Duodenal mucosa (tissue), 2 donors: ENCODE measurements at regions not wholly inside any gene's neighbourhood (a gene's known extent, or its start where the extent isn't known, plus 50 kb on each side); places are given as distances from the start of the nearest gene placed in this dataset.

Experiments
- H3K27ac ChIP-seq: one replicate; pipeline ENCODE4 v1.7.0; 2013; ENCODE audit warnings: low read depth, low read length
- H3K27me3 ChIP-seq, 2 donors: one replicate each; pipeline ENCODE4 v1.7.0; 2013; ENCODE audit warnings: low read length in 2 of 2, control low read depth in 1 of 2; ENCODE audit not compliant: insufficient read depth in 2 of 2, control insufficient read depth in 1 of 2
- H3K36me3 ChIP-seq, 2 donors: one replicate each; pipeline ENCODE4 v1.7.0; 2013; ENCODE audit warnings: low read length in 2 of 2, control low read depth in 1 of 2; ENCODE audit not compliant: insufficient read depth in 2 of 2, control insufficient read depth in 1 of 2
- H3K4me1 ChIP-seq, 2 donors: one replicate each; pipeline ENCODE4 v1.7.0; 2013; ENCODE audit warnings: low read length in 2 of 2, control low read depth in 1 of 2; ENCODE audit not compliant: insufficient read depth in 2 of 2, control insufficient read depth in 1 of 2
- H3K4me3 ChIP-seq, 2 donors: one replicate each; pipeline ENCODE4 v1.7.0; 2013; ENCODE audit warnings: low read length in 2 of 2, low read depth in 1 of 2
- H3K9ac ChIP-seq, 2 donors: one replicate each; pipeline ENCODE4 v1.7.0; 2013; ENCODE audit warnings: low read length in 2 of 2, low read depth in 1 of 2
- H3K9me3 ChIP-seq, 2 donors: one replicate each; pipeline ENCODE4 v1.7.0; 2013; ENCODE audit warnings: low read length in 2 of 2, control low read depth in 1 of 2; ENCODE audit not compliant: control insufficient read depth in 1 of 2

- Histone ChIP-seq H3K27ac (no peak overlapping the region), H3K36me3 (no peaks in the 10 kb centered on the region), H3K4me3 (no peak overlapping the region), H3K9me3 (peaks cover 5 to 8% of the 10 kb centered on the region in 2 donors), H3K4me1 (no peaks in the 10 kb centered on the region), H3K27me3 (no peaks in the 10 kb centered on the region), H3K9ac (no peak overlapping the region)
Observed at GRCh38 chr6:76818451-76818850, 644.8 kb downstream of the HTR1B start.

GRCh38 chr6:76817429-76817828 lies 645.9 kb downstream of the HTR1B start:
- H3K9ac ChIP-seq: no peak overlapping the region
- H3K36me3 ChIP-seq: no peaks in the 10 kb centered on the region

GRCh38 chr6:76814496-76815458 lies 648.5 kb downstream of the HTR1B start:
- Histone ChIP-seq H3K9me3 (no peaks in the 10 kb centered on the region), H3K36me3 (no peaks in the 10 kb centered on the region), H3K27ac (no peak overlapping the region), H3K27me3 (no peaks in the 10 kb centered on the region), H3K4me1 (no peaks in the 10 kb centered on the region), H3K9ac (no peak overlapping the region), H3K4me3 (no peak overlapping the region)

More at GRCh38 chr6:76817429-76817828, 645.9 kb downstream of the HTR1B start:
- Histone ChIP-seq H3K9me3 (peaks cover 3 to 5% of the 10 kb centered on the region in 2 donors), H3K4me1 (no peaks in the 10 kb centered on the region), H3K27me3 (no peaks in the 10 kb centered on the region), H3K27ac (no peak overlapping the region), H3K4me3 (no peak overlapping the region)

- no peak overlapping the region for H3K27ac ChIP-seq
- H3K4me3 ChIP-seq: no peak overlapping the region
- no peaks in the 10 kb centered on the region for H3K9me3 ChIP-seq
- no peak overlapping the region for H3K9ac ChIP-seq
- H3K4me1 ChIP-seq: no peaks in the 10 kb centered on the region
- H3K27me3 ChIP-seq: no peaks in the 10 kb centered on the region
- no peaks in the 10 kb centered on the region for H3K36me3 ChIP-seq
Observed at GRCh38 chr6:76810286-76810685, 653.0 kb downstream of the HTR1B start.

- Histone ChIP-seq H3K9ac (no peak overlapping the region), H3K4me3 (no peak overlapping the region), H3K4me1 (peaks cover 0 to 8% of the 10 kb centered on the region in 2 donors), H3K27me3 (no peaks in the 10 kb centered on the region), H3K27ac (no peak overlapping the region), H3K9me3 (no peaks in the 10 kb centered on the region), H3K36me3 (no peaks in the 10 kb centered on the region)
Observed at GRCh38 chr6:76803038-76803580, 660.2 kb downstream of the HTR1B start.

- Histone ChIP-seq H3K4me1 (peaks cover 12 to 19% of the 10 kb centered on the region in 2 donors), H3K9me3 (peaks cover 0 to 7% of the 10 kb centered on the region in 2 donors), H3K27me3 (no peaks in the 10 kb centered on the region), H3K9ac (no peak overlapping the region), H3K27ac (no peak overlapping the region), H3K36me3 (no peaks in the 10 kb centered on the region), H3K4me3 (no peak overlapping the region)
Observed at GRCh38 chr6:76792394-76792793, 670.9 kb downstream of the HTR1B start.

- Histone ChIP-seq H3K4me3 (peak overlapping the region in 1 of 2 donors; percentile 28), H3K27ac (no peak overlapping the region), H3K4me1 (peaks cover 12 to 19% of the 10 kb centered on the region in 2 donors)
Observed at GRCh38 chr6:76790881-76791280, 672.4 kb downstream of the HTR1B start.

GRCh38 chr6:76790045-76790796 lies 673.1 kb downstream of the HTR1B start:
- H3K4me1 ChIP-seq: peaks cover 12 to 19% of the 10 kb centered on the region in 2 donors
- H3K27ac ChIP-seq: peak overlapping the region; percentile 24
- H3K9ac ChIP-seq: no peak overlapping the region
- H3K27me3 ChIP-seq: no peaks in the 10 kb centered on the region
- H3K9me3 ChIP-seq: peaks cover 0 to 7% of the 10 kb centered on the region in 2 donors
- H3K36me3 ChIP-seq: no peaks in the 10 kb centered on the region
- peak overlapping the region; percentile 2 to 28 for H3K4me3 ChIP-seq

More at GRCh38 chr6:76790881-76791280, 672.4 kb downstream of the HTR1B start:
- no peaks in the 10 kb centered on the region for H3K27me3 ChIP-seq
- peaks cover 0 to 7% of the 10 kb centered on the region in 2 donors for H3K9me3 ChIP-seq
- no peak overlapping the region for H3K9ac ChIP-seq
- no peaks in the 10 kb centered on the region for H3K36me3 ChIP-seq

GRCh38 chr6:76789580-76789979 lies 673.7 kb downstream of the HTR1B start:
- peaks cover 0 to 7% of the 10 kb centered on the region in 2 donors for H3K9me3 ChIP-seq
- H3K9ac ChIP-seq: no peak overlapping the region
- H3K4me1 ChIP-seq: peaks cover 12 to 19% of the 10 kb centered on the region in 2 donors
- no peak overlapping the region for H3K27ac ChIP-seq
- no peaks in the 10 kb centered on the region for H3K36me3 ChIP-seq
- H3K4me3 ChIP-seq: peak overlapping the region in 1 of 2 donors; percentile 2
- no peaks in the 10 kb centered on the region for H3K27me3 ChIP-seq
